Panc1 (cell line): ENCODE measurements at regions not wholly inside any gene's neighbourhood (a gene's known extent, or its start where the extent isn't known, plus 50 kb on each side); places are given as distances from the start of the nearest gene placed in this dataset.
A peak's percentile ranks its signal among the peaks of the same experiment; 100 is the strongest.

Source experiments
- ATAC-seq: fragments of 200-7000 bp; cut with Tn5 transposase; 2 replicates; pipeline ENCODE4 v1.9.1; 2020; ENCODE audit warnings: mild to moderate bottlenecking, moderate library complexity
- BruUV-seq: library from RNA; stranded (reverse); fragments of 400-500 nt; replicated peaks from 2 replicates; lab custom pipeline; 2021; lab: Mats Ljungman, UMichigan
- CTCF ChIA-PET: fragments of 300-600 bp; sonication (Branson Sonifier 250); formaldehyde crosslinking; loops from one replicate; lab custom pipeline; 2022; ENCODE audit warnings: antibody characterized with exemption; lab: Charles Lee
- POLR2A ChIA-PET: fragments of 300-600 bp; sonication (Branson Sonifier 250); formaldehyde crosslinking; loops from one replicate; lab custom pipeline; 2022; ENCODE audit warnings: antibody characterized with exemption; lab: Charles Lee
- DNase-seq: peaks from one replicate; pipeline ENCODE4 v3.0.0-alpha.2; 2010; ENCODE audit warnings: low read depth, low spot score
- H3K27ac ChIP-seq: 2 replicates; pipeline ENCODE4 v1.5.1; 2011; ENCODE audit warnings: mild to moderate bottlenecking, low read length, inconsistent platforms
- H3K27me3 ChIP-seq: fragments of 200-500 bp; sonication (Bioruptor generic); 2 replicates; pipeline ENCODE4 v1.6.0; 2014; ENCODE audit warnings: low read length, inconsistent platforms; ENCODE audit not compliant: control insufficient read depth, insufficient read depth
- H3K36me3 ChIP-seq: fragments of 200-500 bp; sonication (Bioruptor generic); 2 replicates; pipeline ENCODE4 v1.5.1; 2014; ENCODE audit warnings: inconsistent platforms, mild to moderate bottlenecking, low read length, moderate library complexity; ENCODE audit not compliant: control insufficient read depth, insufficient read depth
- H3K4me1 ChIP-seq: 2 replicates; pipeline ENCODE4 v1.5.1; 2011; ENCODE audit warnings: inconsistent platforms, mild to moderate bottlenecking, low read length, moderate library complexity; ENCODE audit not compliant: control insufficient read depth, insufficient read depth
- H3K4me3 ChIP-seq, 2 experiments: 2 replicates each; pipeline ENCODE4 v1.5.1; 2011 to 2012; ENCODE audit warnings: low read depth in 2 of 2, low read length in 2 of 2, mild to moderate bottlenecking in 2 of 2, inconsistent platforms in 1 of 2, moderate library complexity in 1 of 2
- H3K9me3 ChIP-seq: fragments of 200-500 bp; sonication (Bioruptor generic); 2 replicates; pipeline ENCODE4 v1.5.1; 2014; ENCODE audit warnings: low read depth, mild to moderate bottlenecking, inconsistent platforms, low read length, moderate library complexity; ENCODE audit not compliant: control insufficient read depth, insufficient read depth
- POLR2AphosphoS5 ChIP-seq: IDR thresholded peaks from 2 replicates; pipeline ENCODE4 v1.6.1; 2012; ENCODE audit warnings: mild to moderate bottlenecking, low read depth, low read length, moderate library complexity
- REST ChIP-seq, 2 experiments: IDR thresholded peaks; 2 replicates each; pipeline ENCODE4 v1.6.1; 2011 to 2012; ENCODE audit warnings: low read depth in 2 of 2, control low read depth in 1 of 2, low read length in 1 of 2, mild to moderate bottlenecking in 1 of 2, moderate library complexity in 1 of 2; ENCODE audit not compliant: insufficient read depth in 1 of 2
- SIN3A ChIP-seq: IDR thresholded peaks from 2 replicates; pipeline ENCODE4 v1.6.1; 2012; ENCODE audit warnings: low read depth, mild to moderate bottlenecking, low read length, moderate library complexity, borderline replicate concordance; ENCODE audit not compliant: insufficient read depth
- TCF7L2 ChIP-seq: IDR thresholded peaks from 2 replicates; pipeline ENCODE4 v1.6.1; 2011; ENCODE audit warnings: mild to moderate bottlenecking, low read depth, low read length, inconsistent platforms
- in situ Hi-C: cut with HindIII; loops from 2 replicates; pipeline ENCODE4 v1.10.0; 2016; ENCODE audit warnings: low sequenced_read_pairs, low pct_unique_long_range_greater_than_20kb
- intact Hi-C: fragments of 100-400 bp; cut with micrococcal nuclease; formaldehyde crosslinking; loops from one replicate; pipeline ENCODE4 v1.10.0; 2022; ENCODE audit not compliant: unreplicated experiment
- TF ChIP-seq, protein P1 (sequence below): fragments of 450-650 bp; IDR thresholded peaks from 2 replicates; pipeline ENCODE4 v1.5.1; 2017; ENCODE audit warnings: mild to moderate bottlenecking

- Histone ChIP-seq H3K27me3 (no peaks in the 10 kb centered on the region), H3K9me3 (no peaks in the 10 kb centered on the region), H3K4me3 (no peak overlapping the region), H3K36me3 (peaks cover 5% of the 10 kb centered on the region), H3K27ac (peak overlapping the region; percentile 100), H3K4me1 (peaks cover 100% of the 10 kb centered on the region)
- ChIA-PET POLR2A (no interaction called here), CTCF (no interaction called here)
- in situ Hi-C loops (no loop called here), intact Hi-C loops (no loop called here)
- ATAC-seq = no peak
- no TSS peak for BruUV-seq
- no peak for DNase-seq
- TF ChIP-seq TCF7L2 (no peak), REST (IDR thresholded peaks at IDR 0.05; ENCODE audit: insufficient read depth in 1 of 2, low read depth in 2 of 2, low read length in 1 of 2) (no peak), SIN3A (no peak), POLR2AphosphoS5 (no peak)
- TF ChIP-seq, protein P1, sequence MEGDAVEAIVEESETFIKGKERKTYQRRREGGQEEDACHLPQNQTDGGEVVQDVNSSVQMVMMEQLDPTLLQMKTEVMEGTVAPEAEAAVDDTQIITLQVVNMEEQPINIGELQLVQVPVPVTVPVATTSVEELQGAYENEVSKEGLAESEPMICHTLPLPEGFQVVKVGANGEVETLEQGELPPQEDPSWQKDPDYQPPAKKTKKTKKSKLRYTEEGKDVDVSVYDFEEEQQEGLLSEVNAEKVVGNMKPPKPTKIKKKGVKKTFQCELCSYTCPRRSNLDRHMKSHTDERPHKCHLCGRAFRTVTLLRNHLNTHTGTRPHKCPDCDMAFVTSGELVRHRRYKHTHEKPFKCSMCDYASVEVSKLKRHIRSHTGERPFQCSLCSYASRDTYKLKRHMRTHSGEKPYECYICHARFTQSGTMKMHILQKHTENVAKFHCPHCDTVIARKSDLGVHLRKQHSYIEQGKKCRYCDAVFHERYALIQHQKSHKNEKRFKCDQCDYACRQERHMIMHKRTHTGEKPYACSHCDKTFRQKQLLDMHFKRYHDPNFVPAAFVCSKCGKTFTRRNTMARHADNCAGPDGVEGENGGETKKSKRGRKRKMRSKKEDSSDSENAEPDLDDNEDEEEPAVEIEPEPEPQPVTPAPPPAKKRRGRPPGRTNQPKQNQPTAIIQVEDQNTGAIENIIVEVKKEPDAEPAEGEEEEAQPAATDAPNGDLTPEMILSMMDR = no peak
These were observed 185.5 kb upstream of the KLF14 start for GRCh38 chr7:130919316-130920103.

DNA sequence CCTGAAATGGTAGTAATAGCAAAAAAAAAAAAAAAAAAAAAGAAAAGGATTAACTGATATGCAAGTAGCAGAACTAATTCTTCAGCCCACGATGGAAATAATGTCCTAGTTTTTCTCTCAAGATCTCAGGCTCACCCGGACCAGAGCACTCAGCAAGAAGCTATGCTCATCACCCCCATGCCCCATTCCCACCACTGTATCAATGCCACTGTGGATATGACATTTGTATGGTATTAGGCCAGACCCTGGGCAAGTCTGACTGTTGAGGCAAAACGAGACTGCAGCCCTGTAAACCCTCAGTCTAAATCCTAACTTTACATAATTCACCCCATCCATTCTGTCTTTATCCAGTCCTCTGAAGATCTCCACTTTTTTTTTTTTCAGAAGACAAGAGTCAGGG, 186.1 kb upstream of the KLF14 start:
- ATAC-seq = no peak
- CTCF ChIA-PET = no interaction called here
- in situ Hi-C loops (no loop called here), intact Hi-C loops (no loop called here)
- peak overlapping the region; percentile 100 for H3K27ac ChIP-seq
- POLR2A ChIA-PET = no interaction called here
- peaks cover 100% of the 10 kb centered on the region for H3K4me1 ChIP-seq
- no peak overlapping the region for H3K4me3 ChIP-seq
- no TSS peak for BruUV-seq
- no peak for DNase-seq
- peaks cover 5% of the 10 kb centered on the region for H3K36me3 ChIP-seq
- H3K27me3 ChIP-seq = no peaks in the 10 kb centered on the region
- TF ChIP-seq POLR2AphosphoS5 (no peak), TCF7L2 (no peak), SIN3A (no peak), REST (IDR thresholded peaks at IDR 0.05; ENCODE audit: insufficient read depth in 1 of 2, low read depth in 2 of 2, low read length in 1 of 2) (no peak)
- TF ChIP-seq, protein P1 = no peak
- no peaks in the 10 kb centered on the region for H3K9me3 ChIP-seq
